Lower leg skin (tissue), 3 donors: ENCODE measurements at regions not wholly inside any gene's neighbourhood (a gene's known extent, or its start where the extent isn't known, plus 50 kb on each side); places are given as distances from the start of the nearest gene placed in this dataset.

Source experiments
- CTCF ChIP-seq, 3 donors: fragments of 450-650 bp; IDR thresholded peaks; one replicate each; pipeline ENCODE4 v1.5.1; 2016; ENCODE audit warnings: antibody characterized with exemption in 3 of 3, mild to moderate bottlenecking in 3 of 3, moderate library complexity in 2 of 3
- POLR2A ChIP-seq, 2 donors: fragments of 450-650 bp; IDR thresholded peaks; one replicate each; pipeline ENCODE4 v1.6.1; 2016 to 2017; ENCODE audit warnings: antibody characterized with exemption in 2 of 2, mild to moderate bottlenecking in 1 of 2, moderate library complexity in 1 of 2

GRCh38 chr3:101954936-101955335 is 105.6 kb downstream of the NFKBIZ start:
- TF ChIP-seq CTCF (IDR thresholded peaks at IDR 0.05) (no peak), POLR2A (IDR thresholded peaks at IDR 0.05) (no peak)
